ENCODE measurements at regions not wholly inside any gene's neighbourhood (a gene's known extent, or its start where the extent isn't known, plus 50 kb on each side); places are given as distances from the start of the nearest gene placed in this dataset. TPM values are rescaled to one million over a fixed set of nuclear protein-coding genes. Genes with fewer than 3 reads are reported as not detected.

Small RNAs in the stretch of these regions (small RNA-seq; reads per million reads assigned to genes)
- gene AC074348.1: not detected
- 3.4 reads per million, percentile 78 among the genes with 10 or more reads in this experiment for gene RNU2-29P
